Activated CD4-positive, alpha-beta T cell treated with anti-CD3 and anti-CD28 coated beads, Interleukin-2, Interleukin-4, amounts not matched to agents 100 ng/mL and 50 ng/mL, durations not matched to agents 16 hours and 8 hours (primary cell): ENCODE measurements at regions not wholly inside any gene's neighbourhood (a gene's known extent, or its start where the extent isn't known, plus 50 kb on each side); places are given as distances from the start of the nearest gene placed in this dataset.
"Not testable (repeated sequence)": the region's sequence is repeated elsewhere in the genome, so short reads cannot be mapped to it uniquely, and the experiment has no call there.

ENCODE experiments used
- DNase-seq: peaks from one replicate; pipeline ENCODE4 v3.0.0-alpha.2; 2020; ENCODE audit warnings: low spot score

GRCh38 chr3:163664466-163664865 is 1413.8 kb downstream of the SI start:
- no peak for DNase-seq

DNA sequence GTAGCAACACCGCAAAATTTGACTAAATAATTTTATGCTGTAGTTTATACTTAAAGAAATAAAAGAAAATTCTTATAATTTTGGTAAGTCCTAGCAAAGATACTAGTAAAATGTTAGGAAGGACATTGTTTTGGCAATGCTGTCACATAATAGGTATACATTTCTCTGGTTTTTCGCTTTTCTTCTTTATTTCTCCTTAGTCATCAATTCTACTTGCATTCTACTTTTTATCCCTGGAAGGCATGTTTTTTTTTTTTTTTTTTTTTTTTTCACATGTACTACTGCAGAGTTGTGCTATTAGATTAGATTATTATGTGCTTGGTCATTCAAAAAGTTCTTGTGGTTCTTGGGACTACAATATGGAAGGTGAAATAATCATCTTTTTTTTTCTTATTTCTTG is 1421.2 kb downstream of the SI start:
- DNase-seq, result no peak

DNA sequence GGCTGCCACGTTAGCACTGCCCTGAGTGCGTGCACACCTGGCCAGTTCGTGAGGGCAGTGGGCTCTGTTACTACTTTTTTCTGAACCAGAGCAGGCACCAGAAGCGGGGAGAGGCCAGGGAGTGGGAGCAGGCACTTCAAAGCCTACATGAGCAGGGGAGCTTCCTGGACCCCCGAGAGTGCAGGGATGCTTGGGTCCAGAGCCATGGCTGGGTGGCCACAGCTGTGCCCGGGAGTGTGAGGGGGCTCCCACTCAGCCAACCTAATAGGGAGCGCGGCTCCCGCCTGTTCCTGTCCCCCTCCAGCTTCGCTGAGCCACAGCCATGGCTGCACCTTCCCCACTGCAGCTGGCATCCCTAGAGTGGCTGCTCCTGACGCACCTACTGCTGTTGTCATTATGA is 1423.3 kb downstream of the SI start:
- no peak for DNase-seq

DNA sequence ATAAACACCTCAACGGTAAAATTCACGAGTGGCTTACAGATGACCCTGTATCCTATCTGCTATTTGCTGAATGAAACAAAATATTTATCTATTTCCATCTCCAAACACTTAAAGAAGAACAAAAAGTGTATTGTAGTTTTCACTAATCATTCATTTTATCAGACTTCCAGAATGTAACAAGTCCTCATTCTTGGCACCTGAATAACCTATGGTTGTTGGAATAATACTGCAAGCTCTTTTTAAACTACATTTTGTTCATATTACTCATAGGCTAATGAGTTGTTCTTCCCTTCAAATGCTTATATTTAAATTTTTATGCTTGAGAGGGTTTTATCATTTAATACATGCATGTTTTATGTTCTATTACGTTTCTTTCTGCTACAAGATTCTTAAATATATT is 1434.1 kb downstream of the SI start:
- no peak for DNase-seq

DNA sequence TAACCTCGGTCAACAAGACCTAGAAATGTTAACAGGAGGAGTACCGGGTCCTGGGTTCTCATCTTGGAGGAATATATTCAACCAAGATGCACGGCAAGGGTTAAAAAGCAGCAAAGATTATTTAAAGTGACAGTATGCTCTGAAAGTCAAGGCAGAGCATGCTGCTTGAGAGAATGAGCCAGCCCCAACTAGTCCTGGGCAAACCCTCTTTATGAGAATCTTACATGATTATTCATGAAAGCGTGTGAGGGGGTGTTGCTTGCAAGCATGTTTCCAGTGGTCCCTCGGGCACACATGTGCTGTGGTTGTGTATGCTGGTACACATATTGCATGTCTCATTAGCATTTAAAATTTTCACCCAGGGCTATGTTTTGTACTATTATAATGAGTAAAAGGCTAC is 1445.6 kb downstream of the SI start:
- no peak for DNase-seq

DNA sequence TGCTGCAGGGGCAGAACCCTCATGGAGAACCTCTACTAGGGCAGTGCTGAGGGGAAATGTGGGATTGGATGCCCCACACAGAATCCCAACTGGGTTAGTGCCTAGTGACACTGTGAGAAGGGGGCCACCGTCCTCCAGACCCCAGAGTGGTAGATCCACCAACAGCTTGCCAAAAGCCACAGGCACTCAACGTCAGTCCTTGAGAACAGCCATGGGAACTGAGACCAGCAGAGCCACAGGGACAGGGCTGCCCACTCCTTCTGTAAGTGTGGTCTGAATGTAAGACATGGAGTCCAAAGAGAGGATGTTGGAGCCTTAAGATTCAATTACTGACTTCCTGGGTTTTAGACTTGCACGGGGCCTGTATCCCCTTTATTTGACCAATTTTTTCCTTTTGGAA is 1451.5 kb downstream of the SI start:
- no peak for DNase-seq

GRCh38 chr3:163622384-163622783 is 1455.9 kb downstream of the SI start:
- no peak for DNase-seq

GRCh38 chr3:163614886-163615285 is 1463.4 kb downstream of the SI start:
- no peak for DNase-seq

DNA sequence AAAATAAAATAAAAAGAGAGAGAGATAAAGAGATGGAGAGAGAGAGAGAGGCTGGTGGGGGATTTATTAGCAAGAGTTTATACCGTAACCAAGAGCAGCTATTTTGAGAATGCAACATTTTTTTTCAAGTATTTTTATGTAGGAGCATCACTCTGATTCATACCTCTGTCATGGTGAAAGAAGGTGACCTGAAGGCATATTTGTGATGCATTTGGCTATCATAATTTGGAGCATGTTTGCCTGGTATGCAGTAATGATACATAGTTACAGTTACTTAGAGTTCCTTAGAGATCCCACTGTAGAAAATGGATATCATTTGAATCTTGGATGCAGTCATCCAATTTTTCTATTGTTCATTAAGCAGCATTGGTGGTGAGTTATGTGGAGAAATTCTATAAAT is 1472.4 kb downstream of the SI start:
- DNase-seq, result no peak

DNA sequence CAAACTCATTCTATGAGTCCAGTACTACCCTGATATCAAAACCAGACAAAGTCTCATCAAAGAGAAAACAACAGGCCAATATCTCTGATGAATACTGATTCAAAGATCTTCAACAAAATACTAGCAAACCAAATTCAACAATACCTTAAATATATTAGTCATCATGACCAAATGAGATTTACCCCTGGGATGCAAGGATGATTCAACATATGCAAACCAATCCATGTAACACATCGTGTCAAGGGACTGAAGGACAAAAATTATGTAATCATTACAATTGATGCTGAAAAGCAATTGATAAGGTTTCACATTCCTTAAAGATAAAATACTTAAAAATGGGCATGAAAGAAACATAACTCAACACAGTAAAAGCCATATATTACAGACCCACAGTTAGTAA is 1476.9 kb downstream of the SI start:
- no peak for DNase-seq

- DNase-seq, result no peak
Observed at GRCh38 chr3:163587342-163587741, 1491.0 kb downstream of the SI start.

GRCh38 chr3:163582967-163583366 is 1495.3 kb downstream of the SI start:
- DNase-seq, result no peak

GRCh38 chr3:163577271-163577670 is 1501.0 kb downstream of the SI start:
- DNase-seq, result no peak

GRCh38 chr3:163576314-163576713 is 1502.0 kb downstream of the SI start:
- DNase-seq, result no peak

DNA sequence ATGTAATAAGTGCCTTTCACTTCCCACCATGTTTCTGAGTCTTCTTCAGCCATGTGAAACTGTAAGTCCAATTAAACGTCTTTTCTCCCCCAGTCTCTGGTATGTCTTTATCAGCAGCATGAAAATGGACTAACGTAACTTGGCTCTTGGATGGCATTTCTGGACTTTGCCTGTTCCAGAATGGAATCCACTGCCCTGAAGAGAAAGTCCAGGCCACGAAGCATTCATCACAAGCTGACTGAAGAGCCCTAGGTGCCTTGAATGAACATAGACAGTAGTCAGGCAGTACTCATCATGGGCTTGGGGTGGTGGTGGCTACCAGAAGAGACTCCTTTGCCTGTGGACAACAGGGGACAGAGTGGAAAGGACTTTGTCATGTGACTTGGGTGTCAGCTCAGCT is 1505.0 kb downstream of the SI start:
- DNase-seq, result no peak

- no peak for DNase-seq
Observed at GRCh38 chr3:163572856-163573255, 1505.4 kb downstream of the SI start.

DNA sequence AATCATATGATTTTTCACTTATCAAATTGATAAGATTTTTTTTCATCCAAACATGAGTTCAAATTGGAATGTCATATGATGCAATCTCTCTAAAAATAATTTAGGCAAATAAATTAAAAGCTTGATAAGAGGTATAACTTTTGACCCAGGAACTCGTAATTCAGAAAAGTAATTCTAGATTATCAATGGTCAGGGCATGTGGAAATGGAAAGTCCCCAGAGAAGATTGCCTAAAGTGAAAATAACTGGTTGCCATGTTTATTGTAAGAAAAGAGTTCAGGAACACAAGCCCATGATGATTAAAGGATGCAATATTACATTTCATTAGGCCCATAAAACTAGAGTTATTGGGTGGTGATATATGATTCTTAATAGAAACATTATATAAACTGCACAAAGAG is 1514.8 kb downstream of the SI start:
- no peak for DNase-seq

- DNase-seq, result no peak
Observed at GRCh38 chr3:163562625-163563024, 1515.7 kb downstream of the SI start.

- DNase-seq, result no peak
Observed at GRCh38 chr3:163561151-163561550, 1517.1 kb downstream of the SI start.

DNA sequence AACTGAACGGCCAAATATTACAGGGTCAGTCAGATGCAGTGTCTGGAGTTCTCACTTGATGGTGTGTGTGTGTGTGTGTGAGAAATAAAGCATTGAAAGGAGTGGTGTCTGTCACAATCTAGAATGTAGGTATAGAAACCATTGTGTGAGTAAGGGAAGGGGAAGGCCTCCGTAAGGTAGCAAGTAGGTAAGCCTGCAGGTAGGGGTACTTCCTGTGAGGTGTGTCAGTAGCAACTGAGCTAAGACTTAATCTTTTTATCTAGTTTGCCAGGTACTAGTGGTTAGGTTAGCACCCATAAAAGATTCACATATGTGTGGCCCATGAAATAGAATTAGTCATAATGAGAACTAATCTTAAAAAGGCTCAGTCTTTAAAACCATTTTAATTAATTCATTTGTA is 1517.8 kb downstream of the SI start:
- DNase-seq, result no peak

GRCh38 chr3:163556813-163557523 is 1521.3 kb downstream of the SI start:
- DNase-seq, result no peak

- no peak for DNase-seq
Observed at GRCh38 chr3:163555918-163556317, 1522.4 kb downstream of the SI start.

DNA sequence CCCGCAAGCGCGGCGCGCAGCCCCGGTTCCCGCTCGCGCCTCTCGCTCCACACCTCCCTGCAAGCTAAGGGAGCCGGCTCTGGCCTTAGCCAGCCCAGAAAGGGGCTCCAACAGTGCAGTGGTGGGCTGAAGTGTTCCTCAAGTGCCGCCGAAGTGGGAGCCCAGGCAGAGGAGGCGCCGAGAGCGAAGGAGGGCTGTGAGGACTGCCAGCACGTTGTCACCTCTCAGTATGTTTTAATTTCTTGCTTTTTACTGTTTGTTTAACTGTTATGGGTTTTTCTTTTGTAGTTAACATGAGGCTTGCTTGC is 1525.7 kb downstream of the SI start:
- DNase-seq, result no peak

- not testable (repeated sequence) for DNase-seq
Observed at GRCh38 chr3:163551915-163552658, 1526.2 kb downstream of the SI start.
